Body of pancreas (tissue), 4 donors: ENCODE measurements at regions not wholly inside any gene's neighbourhood (a gene's known extent, or its start where the extent isn't known, plus 50 kb on each side); places are given as distances from the start of the nearest gene placed in this dataset.

Source experiments
- CTCF ChIP-seq, 7 experiments: fragments of 450-650 bp in 4 of 7; fragments of 200-600 bp in 3 of 7; sonication (generic) in 3 of 7; IDR thresholded peaks; one replicate each; pipeline ENCODE4 v1.5.1; 2016 to 2019; ENCODE audit warnings: antibody characterized with exemption in 7 of 7
- POLR2A ChIP-seq, 3 donors: fragments of 450-650 bp; IDR thresholded peaks; one replicate each; pipeline ENCODE4 v1.6.1; 2016; ENCODE audit warnings: antibody characterized with exemption in 3 of 3, mild to moderate bottlenecking in 2 of 3

GRCh38 chr7:136034132-136034531, 57.0 kb upstream of the MTPN start:
- TF ChIP-seq CTCF (IDR thresholded peaks at IDR 0.05) (no peak), POLR2A (IDR thresholded peaks at IDR 0.05) (no peak)
